Sigmoid colon (tissue), 4 donors: ENCODE measurements at regions not wholly inside any gene's neighbourhood (a gene's known extent, or its start where the extent isn't known, plus 50 kb on each side); places are given as distances from the start of the nearest gene placed in this dataset.

Experiments used
- CTCF ChIP-seq, 4 experiments: fragments of 450-650 bp in 3 of 4; fragments of 200-600 bp in 1 of 4; IDR thresholded peaks; one replicate each; pipeline ENCODE4 v1.5.1; 2016 to 2019; ENCODE audit warnings: antibody characterized with exemption in 4 of 4, mild to moderate bottlenecking in 3 of 4, moderate library complexity in 2 of 4
- POLR2A ChIP-seq, 2 donors: fragments of 450-650 bp; IDR thresholded peaks; one replicate each; pipeline ENCODE4 v1.6.1; 2016; ENCODE audit warnings: antibody characterized with exemption in 2 of 2, mild to moderate bottlenecking in 2 of 2, moderate library complexity in 2 of 2
- POLR2AphosphoS5 ChIP-seq, 4 donors: sonication (generic); formaldehyde crosslinking; IDR thresholded peaks; one replicate each; pipeline ENCODE4 v1.6.1; 2017; ENCODE audit warnings: antibody characterized with exemption in 4 of 4

- TF ChIP-seq CTCF (IDR thresholded peaks at IDR 0.05) (no peak), POLR2AphosphoS5 (IDR thresholded peaks at IDR 0.05) (no peak), POLR2A (IDR thresholded peaks at IDR 0.05) (no peak)
These were observed 286.8 kb upstream of the SHH start for GRCh38 chr7:156099085-156099484.
